HuH-7.5 (cell line): ENCODE measurements at regions not wholly inside any gene's neighbourhood (a gene's known extent, or its start where the extent isn't known, plus 50 kb on each side); places are given as distances from the start of the nearest gene placed in this dataset.

ENCODE experiments used
- DNase-seq: peaks from one replicate; pipeline ENCODE4 v3.0.0; 2011; ENCODE audit warnings: low spot score

DNA sequence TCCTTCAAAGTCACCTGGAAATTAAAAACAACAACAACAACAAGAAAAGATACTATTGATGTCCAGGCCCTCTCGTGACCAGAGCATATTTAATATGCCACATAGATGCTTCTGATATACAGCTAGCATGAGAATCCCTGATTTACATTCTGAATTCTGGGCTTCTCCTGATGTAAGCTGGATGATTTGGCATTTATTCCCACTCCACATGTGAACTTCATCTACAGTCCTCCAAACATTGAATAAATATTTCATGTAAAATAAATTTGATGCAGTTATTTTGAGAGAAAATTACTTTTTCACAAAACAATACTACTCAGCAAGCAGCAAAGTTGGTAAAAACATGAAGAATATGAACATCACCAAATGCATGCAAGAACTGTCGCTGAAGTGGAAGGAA lies 453.2 kb upstream of the SETBP1 start:
- DNase-seq, result no peak

DNA sequence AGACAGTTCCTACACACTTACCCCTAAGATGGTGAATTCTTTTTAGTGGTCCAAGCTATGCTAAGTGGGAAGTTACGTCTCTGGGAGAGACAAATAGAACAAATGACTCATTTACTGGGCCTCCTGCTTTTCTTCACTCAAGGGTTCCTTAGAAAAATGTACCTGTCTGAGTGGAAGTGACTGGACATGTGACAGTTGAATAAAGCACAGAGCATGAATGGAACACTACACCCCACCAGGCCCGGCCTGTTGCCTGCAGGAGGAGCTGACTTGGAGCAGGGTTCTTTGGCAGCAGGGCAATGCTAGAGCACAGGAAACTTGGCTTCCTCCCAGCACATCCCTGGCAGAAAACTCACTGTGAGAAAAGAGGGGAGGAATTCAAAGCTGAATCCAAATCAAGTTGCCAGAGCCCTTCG lies 451.0 kb upstream of the SETBP1 start:
- DNase-seq, result no peak

DNA sequence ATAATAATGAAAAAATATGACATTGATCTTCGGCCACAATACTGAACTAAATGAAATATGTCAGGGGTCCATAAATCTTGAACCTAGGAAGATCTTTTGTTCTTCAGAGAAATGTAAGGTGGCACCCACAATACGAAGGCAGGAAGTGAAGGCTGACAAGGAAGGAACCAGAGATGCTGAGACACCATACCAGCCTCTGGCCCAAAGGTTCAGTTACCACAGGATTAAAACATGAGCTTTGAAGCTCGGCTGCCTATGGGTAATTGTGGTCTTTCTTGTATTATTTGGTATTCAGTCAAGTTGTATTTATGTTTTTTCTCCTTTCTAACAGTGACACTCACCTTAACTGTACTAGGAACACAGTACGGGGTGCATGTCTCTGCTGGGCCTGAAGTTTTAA lies 448.8 kb upstream of the SETBP1 start:
- no peak for DNase-seq

GRCh38 chr18:44232500-44232899 lies 448.2 kb upstream of the SETBP1 start:
- DNase-seq, result no peak

DNA sequence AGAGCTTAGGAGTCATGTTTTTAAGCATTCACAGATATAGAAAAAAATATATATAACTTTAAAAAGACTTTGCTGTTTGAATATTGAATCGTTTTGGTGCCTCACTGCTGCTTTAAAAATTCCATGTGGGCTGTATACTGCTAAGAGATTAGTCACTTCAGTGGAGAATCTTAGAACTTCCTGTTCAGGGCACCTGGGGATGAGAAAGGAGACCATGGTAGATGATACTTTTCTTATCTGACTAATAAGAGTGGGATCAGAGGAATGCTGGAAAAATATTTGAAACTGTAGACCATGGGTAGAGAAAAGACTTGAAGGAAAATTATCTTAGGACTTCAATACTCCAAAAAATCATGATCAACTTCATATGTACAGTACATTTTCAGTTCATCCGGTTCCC lies 442.2 kb upstream of the SETBP1 start:
- DNase-seq, result no peak

GRCh38 chr18:44238911-44239310 lies 441.8 kb upstream of the SETBP1 start:
- no peak for DNase-seq

DNA sequence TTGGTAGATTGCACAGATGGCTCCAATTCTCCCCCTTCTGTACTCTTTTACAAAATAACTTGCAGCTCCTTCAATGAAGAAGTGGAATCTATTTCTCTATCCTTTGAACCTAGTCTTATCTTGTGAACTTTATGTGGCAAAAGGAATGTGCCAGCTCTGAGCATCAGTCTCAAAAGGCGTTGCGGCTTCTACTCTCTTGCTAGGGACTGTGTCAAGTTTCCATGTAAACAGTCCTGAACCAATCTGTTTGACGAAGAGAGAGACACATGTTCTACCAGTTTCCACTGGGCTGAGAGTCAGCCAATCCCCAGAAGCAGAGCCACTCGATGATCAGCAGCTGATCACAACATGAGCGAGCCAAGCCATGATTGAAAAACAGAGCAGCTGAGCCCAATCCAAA lies 439.7 kb upstream of the SETBP1 start:
- no peak for DNase-seq

- DNase-seq, result no peak
Measured at GRCh38 chr18:44245019-44245418, 435.7 kb upstream of the SETBP1 start.

GRCh38 chr18:44246001-44246400 lies 434.7 kb upstream of the SETBP1 start:
- DNase-seq, result no peak

GRCh38 chr18:44258086-44258485 lies 422.6 kb upstream of the SETBP1 start:
- DNase-seq, result no peak

GRCh38 chr18:44258576-44258975 lies 422.1 kb upstream of the SETBP1 start:
- no peak for DNase-seq

- DNase-seq, result no peak
Measured at GRCh38 chr18:44259610-44260009, 421.1 kb upstream of the SETBP1 start.

DNA sequence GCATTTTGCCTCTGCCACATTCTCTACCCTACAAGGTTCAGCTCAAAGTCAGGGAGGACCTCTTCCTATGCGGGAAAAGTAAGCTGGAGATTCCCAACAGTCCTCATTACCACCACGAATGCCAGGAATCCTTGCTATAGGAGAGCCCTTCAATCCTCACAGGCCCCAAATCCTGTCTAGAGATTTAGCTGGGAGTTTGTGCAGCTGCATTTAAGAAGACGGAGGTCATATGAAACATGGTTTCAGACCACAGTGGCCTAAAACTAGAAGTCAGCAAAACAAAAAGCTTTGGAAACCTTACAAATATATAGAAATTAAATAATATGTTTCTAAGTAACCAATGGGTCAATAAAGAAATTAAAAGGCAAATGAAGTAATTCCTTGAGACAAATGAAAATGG lies 415.3 kb upstream of the SETBP1 start:
- no peak for DNase-seq

DNA sequence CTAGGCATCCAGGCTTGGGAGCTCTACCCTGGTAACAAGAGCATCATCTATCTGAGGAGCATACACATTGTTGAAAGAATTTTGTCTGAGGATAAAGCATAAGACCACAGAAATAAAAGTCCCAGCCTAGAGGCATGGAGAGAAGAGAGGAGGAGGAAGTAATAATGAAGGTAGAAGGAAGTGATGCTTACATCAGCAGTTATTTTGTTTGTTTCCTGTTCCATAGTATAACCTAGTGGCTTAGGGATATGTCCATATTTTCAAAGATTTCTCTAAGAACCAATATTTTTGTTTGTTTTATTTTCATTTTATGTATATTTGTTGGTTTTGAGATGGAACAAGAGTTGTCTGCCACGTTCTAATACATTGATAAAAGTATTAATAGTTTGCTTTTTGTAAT lies 407.4 kb upstream of the SETBP1 start:
- DNase-seq, result no peak

- no peak for DNase-seq
Measured at GRCh38 chr18:44280479-44280878, 400.2 kb upstream of the SETBP1 start.

DNA sequence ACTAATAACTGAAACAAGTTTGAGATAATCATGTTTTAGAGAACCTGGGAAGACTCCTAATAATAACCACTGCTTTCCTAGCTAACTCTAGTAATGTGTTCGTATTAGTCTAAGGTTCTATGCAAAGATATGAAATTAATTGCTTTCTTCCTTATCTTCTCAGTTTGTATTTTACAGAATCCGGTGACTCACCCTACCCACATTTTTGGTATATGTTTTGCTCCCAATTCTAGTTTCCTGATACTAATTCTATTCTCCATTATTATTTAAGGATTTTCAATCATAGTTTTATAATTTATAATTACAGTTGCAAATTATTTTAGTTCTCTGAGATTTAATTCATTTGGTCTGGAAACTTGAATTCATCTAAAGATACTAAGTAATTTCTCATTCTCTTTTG lies 394.6 kb upstream of the SETBP1 start:
- DNase-seq, result no peak

DNA sequence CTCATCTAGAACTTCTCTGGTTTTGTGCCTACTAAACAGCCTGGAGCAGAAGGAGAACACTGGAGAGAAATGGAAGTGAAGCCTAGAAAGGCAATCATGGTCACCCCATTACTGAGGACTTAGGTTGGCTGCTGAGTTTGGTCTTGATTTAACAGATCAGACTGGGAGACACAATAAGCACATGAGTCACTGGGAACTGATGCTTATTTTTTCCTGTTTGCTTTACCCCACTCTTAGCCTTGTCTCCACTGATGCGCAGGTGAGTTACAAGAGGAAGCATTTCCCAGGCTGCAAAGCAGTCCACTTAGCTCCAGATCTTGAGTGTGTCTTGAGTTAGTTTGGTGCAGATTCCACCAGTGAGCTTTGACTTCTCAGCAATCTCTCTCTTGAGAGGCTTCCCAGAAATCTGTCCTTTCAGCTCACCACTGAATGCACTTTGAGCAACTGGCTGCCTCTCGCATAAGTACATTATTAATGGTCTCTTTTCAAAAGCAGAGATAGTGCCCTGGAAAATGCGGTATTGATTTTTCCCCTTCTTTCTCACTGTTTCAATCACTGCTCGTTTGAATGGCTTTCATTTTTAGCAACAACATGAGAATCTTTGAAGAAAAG lies 390.2 kb upstream of the SETBP1 start:
- no peak for DNase-seq

GRCh38 chr18:44298566-44298965 lies 382.1 kb upstream of the SETBP1 start:
- DNase-seq, result no peak

- DNase-seq, result no peak
Measured at GRCh38 chr18:44309185-44309584, 371.5 kb upstream of the SETBP1 start.

GRCh38 chr18:44320619-44321460 lies 359.8 kb upstream of the SETBP1 start:
- DNase-seq, result no peak

GRCh38 chr18:44321868-44322590 lies 358.7 kb upstream of the SETBP1 start:
- no peak for DNase-seq

DNA sequence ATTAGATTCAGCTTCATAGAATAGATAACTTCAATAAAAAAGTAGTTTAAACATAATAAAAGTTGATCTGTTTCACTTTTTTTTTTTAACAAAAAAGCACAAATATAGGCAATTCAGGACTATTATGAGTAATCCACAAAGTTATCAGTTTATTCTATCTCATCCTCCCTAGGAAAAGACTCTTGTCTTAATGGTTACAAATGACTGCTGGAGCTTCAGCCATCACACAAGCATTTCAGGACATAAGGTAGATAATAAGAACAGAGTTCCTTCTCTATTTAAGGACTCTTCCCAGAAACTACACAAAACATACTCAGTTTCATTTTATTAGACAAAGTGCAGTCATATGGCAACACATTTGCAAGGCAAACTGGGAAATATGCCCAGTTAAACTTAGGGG lies 357.6 kb upstream of the SETBP1 start:
- no peak for DNase-seq

DNA sequence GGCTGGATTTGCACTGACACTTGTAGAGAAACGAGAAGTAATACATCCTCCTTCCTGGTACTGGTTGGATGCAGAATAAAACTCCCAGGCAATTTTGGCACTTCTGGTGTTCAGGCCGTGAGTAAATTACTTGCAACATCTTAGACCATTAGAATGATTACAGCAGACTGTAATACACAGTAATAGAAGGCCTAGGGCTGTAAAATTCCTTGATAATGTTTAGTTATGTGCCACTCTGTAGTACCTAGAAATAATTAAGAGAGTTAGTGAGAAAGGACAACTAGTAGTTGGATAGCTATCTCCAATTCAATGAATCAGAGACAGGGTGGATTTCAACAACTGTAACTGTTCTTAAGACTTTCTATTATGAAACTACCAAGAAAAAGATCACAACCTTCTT lies 356.3 kb upstream of the SETBP1 start:
- DNase-seq, result no peak
